PFSK-1 (cell line): ENCODE measurements at regions not wholly inside any gene's neighbourhood (a gene's known extent, or its start where the extent isn't known, plus 50 kb on each side); places are given as distances from the start of the nearest gene placed in this dataset.

Source experiments
- REST ChIP-seq, 2 experiments: IDR thresholded peaks; 2 replicates each; pipeline versions ENCODE4 v1.6.1 to v1.8.0; 2011 to 2012; ENCODE audit warnings: low read depth in 2 of 2, low read length in 2 of 2, control low read depth in 1 of 2, inconsistent platforms in 1 of 2, mild to moderate bottlenecking in 1 of 2, moderate library complexity in 1 of 2; ENCODE audit not compliant: insufficient read depth in 1 of 2
- SIN3A ChIP-seq: IDR thresholded peaks from 2 replicates; pipeline ENCODE4 v1.6.1; 2012; ENCODE audit warnings: mild to moderate bottlenecking, low read length, moderate library complexity, borderline replicate concordance; ENCODE audit not compliant: insufficient read depth

DNA sequence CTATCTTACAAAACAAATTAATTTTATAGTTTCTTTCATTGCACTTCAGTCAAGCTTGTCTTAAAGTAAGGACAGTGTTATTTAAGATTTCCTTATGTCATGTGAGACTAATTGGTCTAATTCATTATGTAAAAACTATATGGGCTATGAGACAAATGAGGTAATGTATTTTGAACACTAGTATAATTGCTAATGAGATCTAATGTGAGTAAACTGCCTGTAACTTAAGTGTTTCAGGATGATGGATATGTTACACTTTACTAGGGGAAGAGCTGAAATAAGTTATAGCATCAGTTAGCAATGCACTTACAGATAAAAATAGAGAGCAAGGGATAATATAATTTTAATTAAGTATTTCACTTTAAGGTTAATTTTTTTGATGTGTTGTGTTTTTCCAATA lies 386.3 kb upstream of the MAP3K7 start:
- TF ChIP-seq REST (IDR thresholded peaks at IDR 0.05; ENCODE audit: insufficient read depth in 1 of 2, low read depth in 2 of 2, low read length in 2 of 2) (no peak), SIN3A (no peak)
